Stimulated activated CD8-positive, alpha-beta memory T cell treated with anti-CD3 and anti-CD28 coated beads, Interleukin-7, amount 100 ng/mL, for 24 hours (primary cell): ENCODE measurements at regions not wholly inside any gene's neighbourhood (a gene's known extent, or its start where the extent isn't known, plus 50 kb on each side); places are given as distances from the start of the nearest gene placed in this dataset.

Experiments used
- DNase-seq: peaks from one replicate; pipeline ENCODE4 v3.0.0-alpha.2; 2020; ENCODE audit warnings: low read depth

DNA sequence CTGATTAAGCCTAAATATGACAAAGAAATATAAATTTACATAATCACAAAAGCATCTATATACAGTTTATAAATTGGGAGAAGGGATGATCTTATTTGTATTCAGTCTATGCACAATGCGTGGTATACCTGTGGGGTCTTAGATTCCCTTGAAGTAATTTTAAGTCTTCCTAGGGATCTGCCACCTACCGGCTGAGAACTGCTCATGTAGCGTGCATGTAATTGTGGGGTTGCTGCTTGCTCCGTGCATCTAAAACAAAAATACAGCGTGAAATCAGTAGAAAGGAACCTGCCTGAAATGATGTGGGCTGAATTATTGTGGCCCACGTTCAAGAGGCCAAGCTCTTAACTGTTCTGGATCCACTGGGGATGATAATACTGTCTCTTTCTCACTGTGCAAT, 187.3 kb downstream of the MBOAT1 start:
- DNase-seq = no peak

DNA sequence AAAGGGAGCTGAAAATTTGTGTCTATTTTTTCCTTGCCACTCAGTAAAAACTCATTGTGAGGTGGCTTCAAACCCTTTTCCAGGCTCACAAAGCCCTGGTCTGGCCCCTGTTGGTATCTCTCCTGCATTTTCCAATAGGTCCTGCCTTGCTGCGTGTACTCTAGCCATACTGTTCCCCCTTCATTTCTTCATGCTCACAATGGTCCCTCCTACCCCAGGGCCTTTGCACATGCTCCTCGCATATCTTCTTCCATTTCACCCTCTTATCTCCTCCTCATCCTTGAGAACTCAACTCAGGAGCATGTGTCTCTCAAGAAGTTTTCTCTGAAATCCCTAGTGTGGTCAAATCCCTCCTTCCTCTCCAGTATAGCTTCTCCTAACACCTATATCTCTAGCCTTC, 186.6 kb downstream of the MBOAT1 start:
- no peak for DNase-seq

DNA sequence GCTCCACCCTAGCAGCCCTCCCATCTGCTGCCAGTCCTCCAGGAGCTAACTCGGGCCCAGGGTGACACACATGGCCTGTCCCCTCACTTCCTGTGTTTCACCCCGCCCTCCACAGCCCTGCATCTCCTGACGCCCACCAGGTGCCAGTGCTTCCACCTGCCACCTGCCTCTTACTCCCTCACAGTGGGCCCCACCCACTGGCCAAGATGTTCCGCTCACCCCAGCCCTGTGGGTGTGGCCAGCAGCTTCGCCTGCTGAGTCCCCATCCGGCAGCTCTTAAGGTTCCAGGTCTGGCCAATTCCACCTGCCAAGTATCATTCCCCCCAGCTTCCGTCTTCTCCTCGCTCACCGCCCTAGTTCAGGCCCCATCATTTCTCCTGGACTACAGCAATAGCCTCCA, 184.1 kb downstream of the MBOAT1 start:
- DNase-seq = no peak

DNA sequence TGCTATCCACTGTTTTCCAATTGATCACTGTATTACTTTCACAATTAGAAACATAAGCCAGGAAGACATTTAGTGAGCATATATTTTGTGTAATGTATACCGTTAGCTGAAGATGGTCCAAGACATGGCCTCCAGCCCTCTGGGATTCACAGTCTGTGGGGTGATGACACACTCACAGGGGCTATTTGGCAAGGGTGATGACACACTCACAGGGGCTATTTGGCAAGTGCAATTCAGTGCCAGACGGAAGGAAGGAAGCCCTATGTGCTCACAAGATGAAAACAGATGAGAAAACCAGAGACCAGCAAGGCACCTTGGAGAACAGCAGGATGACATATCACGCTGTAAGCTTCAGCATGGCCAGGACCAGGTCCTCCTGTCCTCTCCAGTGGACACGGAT, 183.7 kb downstream of the MBOAT1 start:
- DNase-seq = no peak

GRCh38 chr6:20029979-20030378, 182.3 kb downstream of the MBOAT1 start:
- DNase-seq = no peak

- DNase-seq = no peak
Observed at GRCh38 chr6:20031342-20031741, 180.9 kb downstream of the MBOAT1 start.

DNA sequence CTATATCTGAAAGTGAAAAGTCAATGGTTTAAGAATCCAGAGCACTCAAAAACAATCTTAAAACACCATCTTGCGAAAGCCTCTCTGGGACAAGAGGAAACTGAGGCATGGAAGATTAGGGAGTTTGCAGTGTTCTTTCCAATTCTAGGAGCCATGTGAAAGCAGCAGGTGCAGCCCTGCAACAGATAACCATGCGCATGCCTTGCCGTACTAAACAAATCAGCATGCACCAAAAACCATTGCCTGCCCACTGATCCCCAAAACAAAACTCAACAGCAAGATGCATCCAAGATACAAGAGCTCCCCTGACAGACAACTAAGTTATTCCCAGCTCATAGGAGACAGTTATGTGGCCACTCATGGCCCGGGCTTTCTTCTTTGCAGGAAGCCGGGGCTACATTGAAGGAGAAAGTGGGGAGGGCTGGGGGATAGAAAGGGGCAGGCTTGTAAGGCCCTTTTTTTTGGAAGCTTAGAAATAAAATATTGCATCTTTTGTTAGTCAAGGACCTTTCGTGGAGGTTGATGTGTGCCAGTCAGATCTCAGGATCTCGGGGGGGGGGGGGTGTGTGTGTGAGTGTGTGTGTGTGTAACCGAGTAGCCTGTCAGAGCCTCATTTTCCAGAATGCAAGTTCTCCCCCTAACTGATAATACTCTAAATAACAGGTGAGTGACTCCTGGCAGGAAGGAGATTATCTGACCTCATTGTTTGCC, 178.4 kb downstream of the MBOAT1 start:
- no peak for DNase-seq

- DNase-seq = no peak
Observed at GRCh38 chr6:20034408-20034769, 177.9 kb downstream of the MBOAT1 start.

GRCh38 chr6:20036141-20036677, 176.1 kb downstream of the MBOAT1 start:
- DNase-seq = no peak

GRCh38 chr6:20038410-20039204, 173.7 kb downstream of the MBOAT1 start:
- no peak for DNase-seq

DNA sequence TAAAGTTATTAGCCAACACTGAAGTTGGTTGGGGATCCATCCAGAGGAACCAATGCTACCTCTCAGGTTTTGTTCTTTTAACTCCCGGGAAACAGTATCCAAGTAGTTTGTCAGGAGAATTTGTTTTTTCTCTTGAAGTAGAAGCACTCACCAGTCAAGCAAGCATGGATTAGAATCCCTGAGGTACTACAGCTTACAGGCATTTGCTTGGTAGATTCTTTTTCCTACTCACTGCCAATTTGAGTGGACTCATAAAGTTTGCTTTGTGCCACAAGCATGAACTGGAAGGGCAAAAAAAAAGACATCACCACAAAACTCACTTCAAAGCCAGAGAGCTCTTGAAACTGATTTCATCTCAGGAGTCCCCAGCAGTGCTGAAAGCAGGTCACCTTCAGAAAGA, 167.4 kb downstream of the MBOAT1 start:
- no peak for DNase-seq
